ENCODE measurements at regions not wholly inside any gene's neighbourhood (a gene's known extent, or its start where the extent isn't known, plus 50 kb on each side); places are given as distances from the start of the nearest gene placed in this dataset.

DNA sequence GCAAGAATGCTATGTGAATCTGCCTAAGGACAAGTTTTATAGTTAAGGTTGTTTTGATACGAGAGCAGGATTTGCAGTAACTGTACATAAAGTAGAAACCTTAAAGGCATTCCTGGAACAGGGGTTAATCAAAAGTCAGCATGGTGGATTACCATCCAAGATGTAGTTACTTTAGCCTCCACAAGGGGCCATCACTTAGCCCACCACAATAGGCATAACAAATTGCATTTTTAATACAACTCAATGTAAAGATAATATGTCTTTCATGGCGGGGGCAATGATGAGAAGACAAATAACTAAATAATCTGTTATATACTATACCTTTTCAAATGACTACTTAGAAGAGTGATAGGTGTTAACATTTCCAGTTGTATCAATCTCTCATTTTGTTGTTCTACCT is 611.2 kb upstream of the ADGRL4 start:
- Histone ChIP-seq H3K27ac (ENCODE audit: insufficient read depth, low read length, poor library complexity, severe bottlenecking) (no peak overlapping the region), H3K9me3 (ENCODE audit: control insufficient read depth in 2 of 2, low read length in 2 of 2) (no peaks in the 10 kb centered on the region), H3K36me3 (ENCODE audit: control insufficient read depth, insufficient read depth, low read length) (no peaks in the 10 kb centered on the region), H3K4me3 (ENCODE audit: low read depth, low read length) (no peak overlapping the region), H3K4me1 (ENCODE audit: control insufficient read depth, insufficient read depth, low read length, poor library complexity, severe bottlenecking) (no peaks in the 10 kb centered on the region), H3K27me3 (ENCODE audit: control insufficient read depth, insufficient read depth, low read length) (no peaks in the 10 kb centered on the region)
- no peak for DNase-seq
- Mint-ChIP-seq H3K27ac (no peak overlapping the region), H3K9me3 (peaks cover 0 to 21% (median 9%) of the 10 kb centered on the region in 7 donors), H3K4me3 (no peak overlapping the region), H3K36me3 (no peaks in the 10 kb centered on the region), H3K27me3 (no peaks in the 10 kb centered on the region), H3K4me1 (no peaks in the 10 kb centered on the region)
- ATAC-seq (ENCODE audit: low read depth in 2 of 2) = no peak

- Histone ChIP-seq H3K4me1 (ENCODE audit: control insufficient read depth, insufficient read depth, low read length, poor library complexity, severe bottlenecking) (no peaks in the 10 kb centered on the region), H3K9me3 (ENCODE audit: control insufficient read depth in 2 of 2, low read length in 2 of 2) (no peaks in the 10 kb centered on the region), H3K27me3 (ENCODE audit: control insufficient read depth, insufficient read depth, low read length) (no peaks in the 10 kb centered on the region), H3K4me3 (ENCODE audit: low read depth, low read length) (no peak overlapping the region), H3K27ac (ENCODE audit: insufficient read depth, low read length, poor library complexity, severe bottlenecking) (no peak overlapping the region), H3K36me3 (ENCODE audit: control insufficient read depth, insufficient read depth, low read length) (no peaks in the 10 kb centered on the region)
- DNase-seq (no peak), ATAC-seq (ENCODE audit: low read depth in 2 of 2) (no peak)
- Mint-ChIP-seq H3K27ac (no peak overlapping the region), H3K9me3 (peaks cover 0 to 21% (median 5%) of the 10 kb centered on the region in 7 donors), H3K4me1 (no peaks in the 10 kb centered on the region), H3K27me3 (no peaks in the 10 kb centered on the region), H3K4me3 (no peak overlapping the region), H3K36me3 (no peaks in the 10 kb centered on the region)
Measured at GRCh38 chr1:79614762-79615161, 608.2 kb upstream of the ADGRL4 start.

DNA sequence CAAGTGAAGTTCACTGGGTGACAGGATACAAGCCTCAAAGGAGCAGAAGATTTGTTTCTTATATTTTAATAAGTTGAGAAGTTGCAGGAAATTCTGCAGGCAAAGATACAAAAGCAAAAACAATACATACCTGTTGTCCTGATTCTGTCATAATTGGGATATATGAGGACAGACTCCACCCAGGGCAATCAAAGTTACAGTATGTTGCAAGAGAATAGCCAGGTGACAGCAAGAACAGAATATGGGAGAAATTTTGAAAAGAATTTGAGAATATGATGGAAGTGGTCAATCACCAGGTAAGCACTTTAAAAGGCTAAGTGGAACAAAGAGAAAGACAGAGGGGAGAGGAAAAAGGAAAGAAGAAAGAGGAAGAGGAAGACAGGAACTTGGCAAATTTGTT is 607.6 kb upstream of the ADGRL4 start:
- Mint-ChIP-seq H3K27ac (no peak overlapping the region), H3K4me3 (no peak overlapping the region)
- no peaks in the 10 kb centered on the region for H3K4me1 ChIP-seq (ENCODE audit: control insufficient read depth, insufficient read depth, low read length, poor library complexity, severe bottlenecking)

GRCh38 chr1:79613046-79613445 is 606.5 kb upstream of the ADGRL4 start:
- Mint-ChIP-seq H3K4me1 (no peaks in the 10 kb centered on the region), H3K27ac (no peak overlapping the region), H3K4me3 (no peak overlapping the region), H3K9me3 (peaks cover 0 to 11% (median 1%) of the 10 kb centered on the region in 7 donors), H3K27me3 (no peaks in the 10 kb centered on the region), H3K36me3 (no peaks in the 10 kb centered on the region)
- Histone ChIP-seq H3K4me1 (ENCODE audit: control insufficient read depth, insufficient read depth, low read length, poor library complexity, severe bottlenecking) (no peaks in the 10 kb centered on the region), H3K27me3 (ENCODE audit: control insufficient read depth, insufficient read depth, low read length) (no peaks in the 10 kb centered on the region), H3K9me3 (ENCODE audit: control insufficient read depth in 2 of 2, low read length in 2 of 2) (no peaks in the 10 kb centered on the region), H3K4me3 (ENCODE audit: low read depth, low read length) (no peak overlapping the region), H3K36me3 (ENCODE audit: control insufficient read depth, insufficient read depth, low read length) (no peaks in the 10 kb centered on the region), H3K27ac (ENCODE audit: insufficient read depth, low read length, poor library complexity, severe bottlenecking) (no peak overlapping the region)
- no peak for DNase-seq
- ATAC-seq (ENCODE audit: low read depth in 2 of 2) = no peak

More for the DNA sequence above, 607.6 kb upstream of the ADGRL4 start:
- Histone ChIP-seq H3K36me3 (ENCODE audit: control insufficient read depth, insufficient read depth, low read length) (no peaks in the 10 kb centered on the region), H3K27ac (ENCODE audit: insufficient read depth, low read length, poor library complexity, severe bottlenecking) (no peak overlapping the region), H3K4me3 (ENCODE audit: low read depth, low read length) (no peak overlapping the region), H3K27me3 (ENCODE audit: control insufficient read depth, insufficient read depth, low read length) (no peaks in the 10 kb centered on the region), H3K9me3 (ENCODE audit: control insufficient read depth in 2 of 2, low read length in 2 of 2) (no peaks in the 10 kb centered on the region)
- no peaks in the 10 kb centered on the region for H3K4me1 Mint-ChIP-seq
- ATAC-seq (ENCODE audit: low read depth in 2 of 2) (no peak), DNase-seq (no peak)
- H3K27me3 Mint-ChIP-seq = no peaks in the 10 kb centered on the region
- H3K9me3 Mint-ChIP-seq = peaks cover 0 to 21% (median 5%) of the 10 kb centered on the region in 7 donors
- H3K36me3 Mint-ChIP-seq = no peaks in the 10 kb centered on the region

DNA sequence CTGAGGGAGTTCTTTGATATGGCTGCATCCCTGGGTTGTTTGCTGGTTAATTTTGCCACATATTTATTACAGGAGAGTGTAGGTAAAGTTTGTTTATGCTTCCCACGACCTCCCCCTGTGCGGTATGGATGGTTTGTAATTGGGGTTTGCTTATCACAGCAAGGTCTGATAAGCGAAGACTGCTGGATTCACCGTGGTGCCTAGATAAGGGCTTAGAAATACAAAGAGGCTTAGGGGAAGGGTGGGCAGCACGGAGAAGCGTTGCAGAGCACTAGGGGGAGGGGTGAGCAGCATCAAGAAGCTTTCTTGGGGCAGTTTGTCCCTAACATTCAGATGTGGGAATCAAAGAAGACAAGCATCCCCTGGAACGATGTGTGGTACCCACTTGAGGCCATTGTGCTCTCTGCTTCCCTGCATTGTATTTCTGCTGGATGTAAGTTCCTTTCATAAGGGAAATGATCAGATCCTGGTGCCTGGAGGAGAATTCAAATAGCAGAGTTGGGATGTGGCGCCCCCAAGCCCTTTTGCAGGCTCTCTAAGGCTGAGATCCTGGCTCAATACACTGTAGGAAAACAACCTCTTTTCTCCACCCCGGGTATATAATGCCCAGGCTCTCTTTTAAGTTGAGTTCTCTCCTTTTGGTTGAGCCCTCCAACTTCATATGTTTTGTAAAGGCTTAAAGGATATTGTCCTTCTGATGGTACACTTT is 598.1 kb upstream of the ADGRL4 start:
- no peaks in the 10 kb centered on the region for H3K36me3 ChIP-seq (ENCODE audit: control insufficient read depth, insufficient read depth, low read length)
- no peak for ATAC-seq (ENCODE audit: low read depth in 2 of 2)

GRCh38 chr1:79603843-79604242 is 597.3 kb upstream of the ADGRL4 start:
- H3K27me3 ChIP-seq (ENCODE audit: control insufficient read depth, insufficient read depth, low read length) = no peaks in the 10 kb centered on the region
- H3K9me3 ChIP-seq (ENCODE audit: control insufficient read depth in 2 of 2, low read length in 2 of 2) = peaks cover 0 to 5% of the 10 kb centered on the region in 2 experiments
- no peaks in the 10 kb centered on the region for H3K4me1 ChIP-seq (ENCODE audit: control insufficient read depth, insufficient read depth, low read length, poor library complexity, severe bottlenecking)
- no peak overlapping the region for H3K4me3 Mint-ChIP-seq
- no peaks in the 10 kb centered on the region for H3K36me3 ChIP-seq (ENCODE audit: control insufficient read depth, insufficient read depth, low read length)
- H3K9me3 Mint-ChIP-seq = peaks cover 0 to 17% (median 6%) of the 10 kb centered on the region in 7 donors
- no peak overlapping the region for H3K27ac ChIP-seq (ENCODE audit: insufficient read depth, low read length, poor library complexity, severe bottlenecking)
- no peaks in the 10 kb centered on the region for H3K27me3 Mint-ChIP-seq
- no peak overlapping the region for H3K27ac Mint-ChIP-seq
- no peak overlapping the region for H3K4me3 ChIP-seq (ENCODE audit: low read depth, low read length)
- no peaks in the 10 kb centered on the region for H3K36me3 Mint-ChIP-seq
- no peaks in the 10 kb centered on the region for H3K4me1 Mint-ChIP-seq
- DNase-seq (no peak), ATAC-seq (ENCODE audit: low read depth in 2 of 2) (no peak)

More for the DNA sequence above, 598.1 kb upstream of the ADGRL4 start:
- Histone ChIP-seq H3K27ac (ENCODE audit: insufficient read depth, low read length, poor library complexity, severe bottlenecking) (no peak overlapping the region), H3K4me3 (ENCODE audit: low read depth, low read length) (no peak overlapping the region), H3K9me3 (ENCODE audit: control insufficient read depth in 2 of 2, low read length in 2 of 2) (peaks cover 0 to 5% of the 10 kb centered on the region in 2 experiments), H3K4me1 (ENCODE audit: control insufficient read depth, insufficient read depth, low read length, poor library complexity, severe bottlenecking) (no peaks in the 10 kb centered on the region), H3K27me3 (ENCODE audit: control insufficient read depth, insufficient read depth, low read length) (no peaks in the 10 kb centered on the region)
- peaks cover 0 to 17% (median 6%) of the 10 kb centered on the region in 7 donors for H3K9me3 Mint-ChIP-seq
- no peak overlapping the region for H3K4me3 Mint-ChIP-seq
- H3K36me3 Mint-ChIP-seq = no peaks in the 10 kb centered on the region
- no peak overlapping the region for H3K27ac Mint-ChIP-seq
- DNase-seq = no peak
- H3K4me1 Mint-ChIP-seq = no peaks in the 10 kb centered on the region
- no peaks in the 10 kb centered on the region for H3K27me3 Mint-ChIP-seq

DNA sequence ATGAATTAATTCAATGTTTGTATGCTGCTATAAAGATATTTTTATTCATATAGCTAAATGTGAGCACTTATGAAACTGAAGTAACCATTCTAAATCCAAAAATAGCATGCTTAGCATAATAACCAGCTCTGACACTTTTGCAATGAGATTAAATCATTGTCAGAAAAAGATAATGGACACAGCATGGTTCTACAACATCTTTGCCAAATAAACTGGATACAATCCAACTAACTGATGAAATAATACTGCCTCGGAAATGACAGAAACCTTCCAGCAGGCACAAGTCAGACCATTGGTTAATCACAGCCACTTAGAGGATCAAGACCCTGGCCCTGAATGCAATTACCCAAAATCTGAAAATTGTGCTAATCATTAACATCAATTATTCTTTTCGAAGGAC is 592.7 kb upstream of the ADGRL4 start:
- H3K36me3 Mint-ChIP-seq = no peaks in the 10 kb centered on the region
- no peak overlapping the region for H3K4me3 Mint-ChIP-seq
- no peaks in the 10 kb centered on the region for H3K27me3 Mint-ChIP-seq
- Histone ChIP-seq H3K9me3 (ENCODE audit: control insufficient read depth in 2 of 2, low read length in 2 of 2) (peaks cover 0 to 5% of the 10 kb centered on the region in 2 experiments), H3K4me3 (ENCODE audit: low read depth, low read length) (no peak overlapping the region), H3K36me3 (ENCODE audit: control insufficient read depth, insufficient read depth, low read length) (no peaks in the 10 kb centered on the region), H3K27me3 (ENCODE audit: control insufficient read depth, insufficient read depth, low read length) (no peaks in the 10 kb centered on the region), H3K4me1 (ENCODE audit: control insufficient read depth, insufficient read depth, low read length, poor library complexity, severe bottlenecking) (no peaks in the 10 kb centered on the region), H3K27ac (ENCODE audit: insufficient read depth, low read length, poor library complexity, severe bottlenecking) (no peak overlapping the region)
- ATAC-seq (ENCODE audit: low read depth in 2 of 2) (no peak), DNase-seq (no peak)
- H3K9me3 Mint-ChIP-seq = peaks cover 3 to 25% (median 7%) of the 10 kb centered on the region in 7 donors
- H3K4me1 Mint-ChIP-seq = no peaks in the 10 kb centered on the region
- no peak overlapping the region for H3K27ac Mint-ChIP-seq

- H3K9me3 ChIP-seq (ENCODE audit: control insufficient read depth in 2 of 2, low read length in 2 of 2) = peaks cover 0 to 2% of the 10 kb centered on the region in 2 experiments
- Mint-ChIP-seq H3K4me3 (no peak overlapping the region), H3K4me1 (no peaks in the 10 kb centered on the region), H3K9me3 (peaks cover 0 to 25% (median 5%) of the 10 kb centered on the region in 7 donors), H3K36me3 (no peaks in the 10 kb centered on the region), H3K27me3 (no peaks in the 10 kb centered on the region), H3K27ac (no peak overlapping the region)
- ATAC-seq (ENCODE audit: low read depth in 2 of 2) (no peak), DNase-seq (no peak)
- no peak overlapping the region for H3K27ac ChIP-seq (ENCODE audit: insufficient read depth, low read length, poor library complexity, severe bottlenecking)
- H3K27me3 ChIP-seq (ENCODE audit: control insufficient read depth, insufficient read depth, low read length) = no peaks in the 10 kb centered on the region
- H3K36me3 ChIP-seq (ENCODE audit: control insufficient read depth, insufficient read depth, low read length) = no peaks in the 10 kb centered on the region
- no peaks in the 10 kb centered on the region for H3K4me1 ChIP-seq (ENCODE audit: control insufficient read depth, insufficient read depth, low read length, poor library complexity, severe bottlenecking)
- H3K4me3 ChIP-seq (ENCODE audit: low read depth, low read length) = no peak overlapping the region
Measured at GRCh38 chr1:79595931-79596330, 589.4 kb upstream of the ADGRL4 start.
